Neural progenitor cell (in vitro differentiated cells): ENCODE measurements at regions not wholly inside any gene's neighbourhood (a gene's known extent, or its start where the extent isn't known, plus 50 kb on each side); places are given as distances from the start of the nearest gene placed in this dataset.

Experiments
- DNase-seq: peaks from one replicate; pipeline ENCODE4 v3.0.0-alpha.2; 2016; ENCODE audit warnings: low spot score
- H2AFZ ChIP-seq: fragments of 200-600 bp; sonication (generic); replicated peaks from 2 replicates; pipeline ENCODE4 v1.6.1; 2016; ENCODE audit warnings: antibody characterized with exemption
- H3F3A ChIP-seq: fragments of 200-600 bp; sonication (generic); 2 replicates; pipeline ENCODE4 v1.6.1; 2016; ENCODE audit warnings: antibody characterized with exemption, low read depth
- H3K27ac ChIP-seq: fragments of 200-600 bp; sonication (generic); 2 replicates; pipeline ENCODE4 v1.5.1; 2016; ENCODE audit warnings: mild to moderate bottlenecking
- H3K27me3 ChIP-seq: fragments of 200-600 bp; sonication (generic); 2 replicates; pipeline ENCODE4 v1.6.1; 2016; ENCODE audit warnings: mild to moderate bottlenecking, moderate library complexity
- H3K36me3 ChIP-seq: fragments of 200-600 bp; sonication (generic); 2 replicates; pipeline ENCODE4 v1.5.1; 2016
- H3K4me1 ChIP-seq: fragments of 200-600 bp; sonication (generic); 2 replicates; pipeline ENCODE4 v1.6.1; 2016; ENCODE audit warnings: mixed run types
- H3K4me2 ChIP-seq: fragments of 200-600 bp; sonication (generic); 2 replicates; pipeline ENCODE4 v1.6.1; 2016
- H3K4me3 ChIP-seq: fragments of 200-600 bp; sonication (generic); 2 replicates; pipeline ENCODE4 v1.5.1; 2016
- H3K79me2 ChIP-seq: fragments of 200-600 bp; sonication (generic); 2 replicates; pipeline ENCODE4 v1.6.1; 2016; ENCODE audit warnings: low read depth
- H3K9ac ChIP-seq: fragments of 200-600 bp; sonication (generic); 2 replicates; pipeline ENCODE4 v1.6.1; 2016
- H3K9me3 ChIP-seq: fragments of 200-600 bp; sonication (generic); 2 replicates; pipeline ENCODE4 v1.5.1; 2016; ENCODE audit warnings: low read depth
- H4K20me1 ChIP-seq: fragments of 200-600 bp; sonication (generic); 2 replicates; pipeline ENCODE4 v1.6.1; 2016; ENCODE audit warnings: low read depth
- H3K27ac Mint-ChIP-seq: 3 replicates; pipeline ENCODE4 v1.8.0; 2021; ENCODE audit warnings: mixed read lengths
- H3K27me3 Mint-ChIP-seq: 2 replicates; pipeline ENCODE4 v1.8.0; 2022; ENCODE audit warnings: low read depth, mild to moderate bottlenecking, inconsistent platforms, moderate library complexity, mixed read lengths; ENCODE audit not compliant: insufficient read depth
- H3K36me3 Mint-ChIP-seq: 3 replicates; pipeline ENCODE4 v1.8.0; 2021; ENCODE audit warnings: mixed read lengths
- H3K4me1 Mint-ChIP-seq: 3 replicates; pipeline ENCODE4 v1.8.0; 2021; ENCODE audit warnings: mixed read lengths
- H3K4me3 Mint-ChIP-seq: 3 replicates; pipeline ENCODE4 v1.8.0; 2021; ENCODE audit warnings: mild to moderate bottlenecking, moderate library complexity, mixed read lengths
- H3K9me3 Mint-ChIP-seq: 3 replicates; pipeline ENCODE4 v1.8.0; 2020; ENCODE audit warnings: mixed read lengths
- EZH2 ChIP-seq: fragments of 200-600 bp; sonication (generic); IDR thresholded peaks from 2 replicates; pipeline ENCODE4 v1.6.1; 2017; ENCODE audit warnings: antibody characterized with exemption, mild to moderate bottlenecking, moderate library complexity
- EZH2phosphoT487 ChIP-seq: fragments of 200-600 bp; sonication (generic); IDR thresholded peaks from 2 replicates; pipeline ENCODE4 v1.6.1; 2017; ENCODE audit warnings: antibody characterized with exemption
- TF ChIP-seq, protein P1 (sequence below): fragments of 200-600 bp; sonication (generic); IDR thresholded peaks from 2 replicates; pipeline ENCODE4 v1.5.1; 2017; ENCODE audit warnings: antibody characterized with exemption, mild to moderate bottlenecking

DNA sequence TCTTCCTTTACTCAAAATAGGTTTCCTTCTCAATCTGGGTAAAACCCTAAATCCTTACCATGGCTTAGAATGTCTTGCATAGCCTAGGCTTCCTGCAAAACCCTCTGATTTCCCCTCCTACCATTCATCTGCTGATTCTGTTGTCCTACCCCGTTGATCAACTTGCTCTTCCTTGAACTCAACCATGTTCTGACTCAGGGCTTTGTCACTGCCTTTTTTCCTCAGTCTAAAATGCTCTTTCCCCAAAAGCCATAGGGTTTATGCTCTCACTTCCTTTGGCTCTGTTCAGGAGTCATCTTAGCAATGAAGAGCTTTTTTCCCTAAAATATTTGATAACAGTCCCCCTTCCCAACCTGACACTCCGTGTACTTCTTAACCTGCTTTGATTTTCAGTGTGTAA lies 79.4 kb upstream of the IZUMO3 start:
- no peak overlapping the region for H3K27ac Mint-ChIP-seq
- H3K4me2 ChIP-seq, result no peak overlapping the region
- no peaks in the 10 kb centered on the region for H3K9me3 ChIP-seq
- TF ChIP-seq, protein P1, sequence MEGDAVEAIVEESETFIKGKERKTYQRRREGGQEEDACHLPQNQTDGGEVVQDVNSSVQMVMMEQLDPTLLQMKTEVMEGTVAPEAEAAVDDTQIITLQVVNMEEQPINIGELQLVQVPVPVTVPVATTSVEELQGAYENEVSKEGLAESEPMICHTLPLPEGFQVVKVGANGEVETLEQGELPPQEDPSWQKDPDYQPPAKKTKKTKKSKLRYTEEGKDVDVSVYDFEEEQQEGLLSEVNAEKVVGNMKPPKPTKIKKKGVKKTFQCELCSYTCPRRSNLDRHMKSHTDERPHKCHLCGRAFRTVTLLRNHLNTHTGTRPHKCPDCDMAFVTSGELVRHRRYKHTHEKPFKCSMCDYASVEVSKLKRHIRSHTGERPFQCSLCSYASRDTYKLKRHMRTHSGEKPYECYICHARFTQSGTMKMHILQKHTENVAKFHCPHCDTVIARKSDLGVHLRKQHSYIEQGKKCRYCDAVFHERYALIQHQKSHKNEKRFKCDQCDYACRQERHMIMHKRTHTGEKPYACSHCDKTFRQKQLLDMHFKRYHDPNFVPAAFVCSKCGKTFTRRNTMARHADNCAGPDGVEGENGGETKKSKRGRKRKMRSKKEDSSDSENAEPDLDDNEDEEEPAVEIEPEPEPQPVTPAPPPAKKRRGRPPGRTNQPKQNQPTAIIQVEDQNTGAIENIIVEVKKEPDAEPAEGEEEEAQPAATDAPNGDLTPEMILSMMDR, result no peak
- TF ChIP-seq EZH2phosphoT487 (no peak), EZH2 (no peak)
- no peaks in the 10 kb centered on the region for H3F3A ChIP-seq
- no peaks in the 10 kb centered on the region for H3K36me3 Mint-ChIP-seq
- H4K20me1 ChIP-seq, result no peaks in the 10 kb centered on the region
- H3K4me1 Mint-ChIP-seq, result no peaks in the 10 kb centered on the region
- H3K27ac ChIP-seq, result no peak overlapping the region
- H3K79me2 ChIP-seq, result no peaks in the 10 kb centered on the region
- no peaks in the 10 kb centered on the region for H3K27me3 Mint-ChIP-seq
- no peak overlapping the region for H2AFZ ChIP-seq
- no peaks in the 10 kb centered on the region for H3K4me1 ChIP-seq
- H3K4me3 Mint-ChIP-seq, result no peak overlapping the region
- H3K27me3 ChIP-seq, result no peaks in the 10 kb centered on the region
- H3K9me3 Mint-ChIP-seq, result no peaks in the 10 kb centered on the region
- H3K4me3 ChIP-seq, result no peak overlapping the region
- no peak for DNase-seq
- no peaks in the 10 kb centered on the region for H3K36me3 ChIP-seq
- no peak overlapping the region for H3K9ac ChIP-seq

DNA sequence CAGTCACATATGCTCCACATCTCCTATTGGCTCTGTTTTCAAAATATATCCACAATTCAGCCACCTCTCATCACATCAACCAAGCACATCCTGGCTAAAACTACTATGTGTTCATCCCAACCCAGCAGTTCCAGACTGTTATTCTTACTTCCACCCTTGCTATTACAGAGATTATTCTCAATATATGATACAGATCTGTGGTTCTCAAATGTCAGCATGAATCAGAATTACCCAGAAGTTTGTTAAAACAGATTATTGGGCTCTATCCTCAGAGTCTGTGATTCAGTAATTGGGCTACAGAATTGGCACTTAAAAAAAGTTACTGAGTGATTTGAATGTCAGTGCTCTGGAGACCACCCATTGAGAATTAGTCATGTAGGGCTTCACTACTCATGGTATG lies 78.8 kb upstream of the IZUMO3 start:
- Mint-ChIP-seq H3K36me3 (no peaks in the 10 kb centered on the region), H3K4me1 (no peaks in the 10 kb centered on the region), H3K4me3 (no peak overlapping the region), H3K27me3 (no peaks in the 10 kb centered on the region), H3K9me3 (no peaks in the 10 kb centered on the region), H3K27ac (no peak overlapping the region)
- no peak overlapping the region for H3K27ac ChIP-seq
- no peaks in the 10 kb centered on the region for H3F3A ChIP-seq
- no peak overlapping the region for H3K4me3 ChIP-seq
- no peaks in the 10 kb centered on the region for H3K36me3 ChIP-seq
- no peak for TF ChIP-seq EZH2
- TF ChIP-seq, protein P1, result no peak
- TF ChIP-seq EZH2phosphoT487, result no peak
- H3K27me3 ChIP-seq, result no peaks in the 10 kb centered on the region
- H3K9me3 ChIP-seq, result no peaks in the 10 kb centered on the region
- no peak overlapping the region for H2AFZ ChIP-seq
- no peak for DNase-seq
- no peak overlapping the region for H3K4me2 ChIP-seq
- H4K20me1 ChIP-seq, result no peaks in the 10 kb centered on the region
- H3K79me2 ChIP-seq, result no peaks in the 10 kb centered on the region
- no peaks in the 10 kb centered on the region for H3K4me1 ChIP-seq
- no peak overlapping the region for H3K9ac ChIP-seq

DNA sequence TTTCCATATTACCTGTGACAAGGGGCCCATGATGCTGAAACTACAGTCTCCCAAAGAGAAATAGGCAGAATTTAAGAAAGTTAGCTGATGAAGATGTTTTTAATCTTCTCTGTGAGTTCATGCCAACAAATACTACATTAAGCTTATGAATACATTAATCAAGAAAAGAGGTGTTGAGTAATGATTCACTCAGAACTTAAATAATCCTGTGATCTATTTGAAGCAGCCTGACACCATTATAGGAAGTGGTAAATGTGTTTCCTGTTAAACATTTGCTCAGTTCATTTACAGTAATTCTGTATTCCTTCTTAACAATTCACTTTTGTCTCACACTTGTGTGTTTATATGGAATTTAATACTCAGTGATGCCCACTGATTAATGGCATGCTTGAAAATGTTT lies 75.0 kb upstream of the IZUMO3 start:
- no peaks in the 10 kb centered on the region for H4K20me1 ChIP-seq
- Mint-ChIP-seq H3K36me3 (no peaks in the 10 kb centered on the region), H3K27ac (no peak overlapping the region), H3K4me3 (no peak overlapping the region), H3K27me3 (no peaks in the 10 kb centered on the region), H3K9me3 (no peaks in the 10 kb centered on the region), H3K4me1 (no peaks in the 10 kb centered on the region)
- H3K27ac ChIP-seq, result no peak overlapping the region
- no peaks in the 10 kb centered on the region for H3K36me3 ChIP-seq
- no peak for TF ChIP-seq EZH2phosphoT487
- H3K4me1 ChIP-seq, result no peaks in the 10 kb centered on the region
- no peak for DNase-seq
- no peaks in the 10 kb centered on the region for H3K79me2 ChIP-seq
- no peak overlapping the region for H3K4me3 ChIP-seq
- no peak overlapping the region for H3K4me2 ChIP-seq
- H3K9me3 ChIP-seq, result no peaks in the 10 kb centered on the region
- H3K9ac ChIP-seq, result no peak overlapping the region
- H2AFZ ChIP-seq, result no peak overlapping the region
- H3F3A ChIP-seq, result no peaks in the 10 kb centered on the region
- H3K27me3 ChIP-seq, result no peaks in the 10 kb centered on the region

DNA sequence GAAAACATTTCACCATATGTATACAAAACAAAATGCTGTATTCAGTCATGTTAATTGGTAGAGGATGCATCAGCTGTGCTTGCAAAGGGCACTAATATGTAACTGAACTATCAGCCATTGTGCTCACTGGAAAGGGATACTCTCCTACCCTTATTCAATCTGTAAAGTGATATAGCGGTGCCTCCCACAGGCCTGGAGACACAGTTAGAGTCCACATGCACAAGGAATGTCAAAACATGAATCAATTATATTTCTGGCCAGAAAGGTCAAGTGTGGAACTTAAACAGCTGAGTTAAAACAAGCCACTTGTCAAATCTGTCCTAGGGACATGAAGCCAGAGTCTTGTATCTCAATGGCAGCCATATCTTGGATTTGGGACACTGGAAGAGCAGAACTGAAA lies 71.2 kb upstream of the IZUMO3 start:
- no peaks in the 10 kb centered on the region for H3K27me3 ChIP-seq
- H3K27ac ChIP-seq, result no peak overlapping the region
- no peak overlapping the region for H3K4me3 Mint-ChIP-seq
- no peaks in the 10 kb centered on the region for H3K9me3 Mint-ChIP-seq
- H3K27me3 Mint-ChIP-seq, result no peaks in the 10 kb centered on the region
- no peak for DNase-seq
- no peaks in the 10 kb centered on the region for H3F3A ChIP-seq
- no peaks in the 10 kb centered on the region for H3K4me1 ChIP-seq
- no peaks in the 10 kb centered on the region for H3K9me3 ChIP-seq
- no peak overlapping the region for H3K9ac ChIP-seq
- H3K27ac Mint-ChIP-seq, result no peak overlapping the region
- no peaks in the 10 kb centered on the region for H3K36me3 ChIP-seq
- TF ChIP-seq EZH2phosphoT487 (no peak), EZH2 (no peak)
- TF ChIP-seq, protein P1, result no peak
- H4K20me1 ChIP-seq, result no peaks in the 10 kb centered on the region
- no peak overlapping the region for H2AFZ ChIP-seq
- H3K36me3 Mint-ChIP-seq, result no peaks in the 10 kb centered on the region
- H3K4me1 Mint-ChIP-seq, result peaks cover 3% of the 10 kb centered on the region
- no peak overlapping the region for H3K4me3 ChIP-seq
- no peaks in the 10 kb centered on the region for H3K79me2 ChIP-seq
- no peak overlapping the region for H3K4me2 ChIP-seq
